Epithelial cell of esophagus (primary cell): ENCODE measurements at regions not wholly inside any gene's neighbourhood (a gene's known extent, or its start where the extent isn't known, plus 50 kb on each side); places are given as distances from the start of the nearest gene placed in this dataset.

Source experiments
- DNase-seq: peaks from one replicate; pipeline ENCODE4 v3.0.0; 2010; ENCODE audit warnings: low read depth
- H3K4me3 ChIP-seq: 2 replicates; pipeline ENCODE4 v1.5.1; 2011; ENCODE audit warnings: mild to moderate bottlenecking, low read length, control low read depth
- TF ChIP-seq, protein P1 (sequence below): IDR thresholded peaks from 2 replicates; pipeline ENCODE4 v1.5.1; 2011; ENCODE audit warnings: low read depth, mild to moderate bottlenecking, low read length, control low read depth, inconsistent platforms; ENCODE audit not compliant: insufficient read depth; ENCODE audit errors: missing control alignments

GRCh38 chr21:35920436-35920835 is 139.9 kb downstream of the SETD4 start:
- TF ChIP-seq, protein P1, sequence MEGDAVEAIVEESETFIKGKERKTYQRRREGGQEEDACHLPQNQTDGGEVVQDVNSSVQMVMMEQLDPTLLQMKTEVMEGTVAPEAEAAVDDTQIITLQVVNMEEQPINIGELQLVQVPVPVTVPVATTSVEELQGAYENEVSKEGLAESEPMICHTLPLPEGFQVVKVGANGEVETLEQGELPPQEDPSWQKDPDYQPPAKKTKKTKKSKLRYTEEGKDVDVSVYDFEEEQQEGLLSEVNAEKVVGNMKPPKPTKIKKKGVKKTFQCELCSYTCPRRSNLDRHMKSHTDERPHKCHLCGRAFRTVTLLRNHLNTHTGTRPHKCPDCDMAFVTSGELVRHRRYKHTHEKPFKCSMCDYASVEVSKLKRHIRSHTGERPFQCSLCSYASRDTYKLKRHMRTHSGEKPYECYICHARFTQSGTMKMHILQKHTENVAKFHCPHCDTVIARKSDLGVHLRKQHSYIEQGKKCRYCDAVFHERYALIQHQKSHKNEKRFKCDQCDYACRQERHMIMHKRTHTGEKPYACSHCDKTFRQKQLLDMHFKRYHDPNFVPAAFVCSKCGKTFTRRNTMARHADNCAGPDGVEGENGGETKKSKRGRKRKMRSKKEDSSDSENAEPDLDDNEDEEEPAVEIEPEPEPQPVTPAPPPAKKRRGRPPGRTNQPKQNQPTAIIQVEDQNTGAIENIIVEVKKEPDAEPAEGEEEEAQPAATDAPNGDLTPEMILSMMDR = no peak
- no peak for DNase-seq
- H3K4me3 ChIP-seq = no peak overlapping the region

- TF ChIP-seq, protein P1 = no peak
- H3K4me3 ChIP-seq = no peak overlapping the region
- DNase-seq = no peak
Measured at GRCh38 chr21:35915030-35915429, 145.3 kb downstream of the SETD4 start.

GRCh38 chr21:35911412-35912191 is 148.7 kb downstream of the SETD4 start:
- peak; percentile 59 for DNase-seq
- no peak overlapping the region for H3K4me3 ChIP-seq
- TF ChIP-seq, protein P1 = no peak

- TF ChIP-seq, protein P1 = no peak
- DNase-seq = no peak
- no peak overlapping the region for H3K4me3 ChIP-seq
Measured at GRCh38 chr21:35909456-35910223, 150.7 kb downstream of the SETD4 start.

DNA sequence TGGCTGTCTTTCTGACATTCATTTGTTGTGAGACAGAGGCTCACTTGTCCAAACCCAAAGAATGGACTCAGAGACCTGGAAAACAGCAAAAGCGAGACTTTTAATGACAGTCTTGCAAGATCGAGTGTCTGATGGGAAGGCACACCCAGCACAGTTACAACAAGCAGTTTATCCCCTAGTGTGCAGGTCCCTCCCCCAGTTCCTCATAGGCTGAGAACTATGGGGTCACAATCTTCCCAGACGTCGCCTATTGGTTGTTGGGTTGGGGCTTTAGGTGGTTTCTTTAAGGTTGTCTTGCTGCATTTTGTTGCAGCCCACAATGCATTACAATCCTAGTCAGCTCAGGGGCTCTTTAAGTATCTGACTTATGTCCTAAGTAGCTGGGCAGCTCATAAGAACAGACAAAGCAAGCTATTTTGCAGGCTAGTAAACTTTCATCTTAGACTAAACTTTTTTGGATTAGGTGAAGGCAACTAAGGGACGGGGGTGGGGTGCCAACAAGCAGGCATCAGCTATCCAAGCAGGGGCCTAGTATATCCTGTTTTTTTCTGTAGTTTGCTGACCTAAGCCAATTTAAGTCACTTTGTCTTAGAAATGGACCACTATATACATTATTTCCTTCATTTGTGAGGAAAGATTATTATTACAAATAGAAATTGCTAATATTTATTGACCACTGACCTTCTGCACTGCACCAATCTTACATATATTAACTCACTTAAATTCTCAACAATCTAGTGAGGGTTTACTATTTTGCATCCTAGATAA is 151.8 kb downstream of the SETD4 start:
- no peak for DNase-seq
- no peak overlapping the region for H3K4me3 ChIP-seq
- TF ChIP-seq, protein P1 = no peak

- H3K4me3 ChIP-seq = no peak overlapping the region
- TF ChIP-seq, protein P1 = no peak
- DNase-seq = no peak
Measured at GRCh38 chr21:35906586-35906985, 153.7 kb downstream of the SETD4 start.
